Skeletal muscle tissue (tissue), 3 donors: ENCODE measurements at regions not wholly inside any gene's neighbourhood (a gene's known extent, or its start where the extent isn't known, plus 50 kb on each side); places are given as distances from the start of the nearest gene placed in this dataset.

Experiments
- H3K27ac ChIP-seq: one replicate; pipeline ENCODE4 v1.7.0; 2013; ENCODE audit warnings: mild to moderate bottlenecking, low read depth, low read length, inconsistent platforms
- H3K27me3 ChIP-seq, 3 donors: one replicate each; pipeline ENCODE4 v1.7.0; 2013; ENCODE audit warnings: low read length in 3 of 3; ENCODE audit not compliant: control insufficient read depth in 3 of 3, insufficient read depth in 3 of 3
- H3K36me3 ChIP-seq, 3 donors: one replicate each; pipeline ENCODE4 v1.7.0; 2013; ENCODE audit warnings: low read length in 3 of 3; ENCODE audit not compliant: control insufficient read depth in 3 of 3, insufficient read depth in 3 of 3
- H3K4me1 ChIP-seq, 3 donors: one replicate each; pipeline ENCODE4 v1.7.0; 2013; ENCODE audit warnings: low read length in 3 of 3, mild to moderate bottlenecking in 3 of 3; ENCODE audit not compliant: control insufficient read depth in 3 of 3, insufficient read depth in 3 of 3
- H3K4me3 ChIP-seq, 3 donors: one replicate each; pipeline ENCODE4 v1.7.0; 2013; ENCODE audit warnings: low read length in 3 of 3
- H3K9ac ChIP-seq, 3 donors: one replicate each; pipeline ENCODE4 v1.7.0; 2013; ENCODE audit warnings: low read length in 3 of 3, mild to moderate bottlenecking in 3 of 3, moderate library complexity in 2 of 3, low read depth in 1 of 3
- H3K9me3 ChIP-seq, 3 donors: one replicate each; pipeline ENCODE4 v1.7.0; 2013; ENCODE audit warnings: low read length in 3 of 3; ENCODE audit not compliant: control insufficient read depth in 3 of 3
- donor health status: Osteomylitis.

DNA sequence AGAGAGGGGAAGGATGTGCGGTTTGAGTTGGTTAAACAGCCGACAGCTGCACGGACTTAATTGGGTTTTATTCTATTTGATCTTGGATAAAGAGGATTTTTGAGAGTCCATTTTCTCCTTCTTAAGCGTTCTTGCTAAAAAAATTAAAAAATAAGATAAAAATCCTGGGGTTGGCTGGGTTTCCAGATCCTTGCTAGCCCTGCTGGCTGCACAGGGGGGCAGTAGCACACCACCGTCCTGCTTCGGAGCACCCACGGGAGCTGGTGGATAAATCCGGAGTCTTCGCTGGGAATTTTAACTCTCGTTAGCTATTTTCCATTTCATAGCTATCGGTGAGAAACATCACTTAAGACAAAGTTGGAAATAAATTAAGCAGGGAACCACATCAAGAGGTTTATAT, 792.0 kb downstream of the TYW1 start:
- Histone ChIP-seq H3K4me1 (no peaks in the 10 kb centered on the region), H3K9me3 (peaks cover 0 to 2% (median 0%) of the 10 kb centered on the region in 3 donors), H3K4me3 (no peak overlapping the region), H3K27ac (no peak overlapping the region), H3K36me3 (no peaks in the 10 kb centered on the region), H3K27me3 (peaks cover 6 to 21% (median 13%) of the 10 kb centered on the region in 3 donors), H3K9ac (no peak overlapping the region)

DNA sequence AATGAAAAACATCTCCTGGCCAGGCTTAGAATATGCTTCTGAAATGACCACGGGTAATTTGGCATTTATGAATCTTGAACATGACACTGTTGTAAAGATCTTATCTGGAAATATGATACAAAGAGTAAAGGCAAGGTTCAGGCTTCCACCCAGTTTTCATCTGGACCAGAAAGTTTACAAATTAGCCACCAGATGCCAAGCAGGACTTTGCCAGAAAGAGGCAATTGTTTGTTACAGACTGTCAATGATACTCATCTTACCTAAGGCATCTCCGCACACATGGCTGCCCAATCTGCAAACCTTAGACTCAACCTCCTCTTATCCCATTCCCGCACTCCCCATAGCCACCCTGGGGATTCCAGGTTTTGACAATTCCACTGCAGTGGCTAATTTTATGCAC, 795.3 kb downstream of the TYW1 start:
- Histone ChIP-seq H3K4me3 (no peak overlapping the region), H3K36me3 (no peaks in the 10 kb centered on the region), H3K27ac (no peak overlapping the region), H3K9me3 (no peaks in the 10 kb centered on the region), H3K9ac (no peak overlapping the region), H3K4me1 (no peaks in the 10 kb centered on the region), H3K27me3 (peaks cover 6 to 21% (median 13%) of the 10 kb centered on the region in 3 donors)

DNA sequence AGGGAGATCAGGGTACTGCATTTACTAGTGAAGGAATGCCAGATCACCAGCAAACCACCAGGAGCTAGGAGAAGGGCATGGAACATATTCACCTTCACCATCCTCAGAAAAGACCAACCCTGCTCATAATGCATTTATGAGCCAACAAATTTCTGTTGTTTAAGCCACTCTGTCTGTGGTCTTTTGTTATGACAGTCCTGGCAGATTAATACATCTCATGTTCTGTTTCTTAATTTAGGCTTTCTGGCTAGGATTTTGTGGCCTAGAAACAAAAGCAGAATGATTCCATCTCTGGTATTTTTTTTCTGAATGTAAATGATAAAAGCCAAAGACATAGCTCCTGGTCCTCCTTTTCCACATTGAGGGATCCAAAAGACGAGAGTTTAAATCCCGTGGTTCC, 797.9 kb downstream of the TYW1 start:
- Histone ChIP-seq H3K9ac (no peak overlapping the region), H3K27ac (no peak overlapping the region), H3K9me3 (no peaks in the 10 kb centered on the region), H3K27me3 (peaks cover 6 to 13% (median 8%) of the 10 kb centered on the region in 3 donors), H3K36me3 (no peaks in the 10 kb centered on the region), H3K4me3 (no peak overlapping the region), H3K4me1 (no peaks in the 10 kb centered on the region)

DNA sequence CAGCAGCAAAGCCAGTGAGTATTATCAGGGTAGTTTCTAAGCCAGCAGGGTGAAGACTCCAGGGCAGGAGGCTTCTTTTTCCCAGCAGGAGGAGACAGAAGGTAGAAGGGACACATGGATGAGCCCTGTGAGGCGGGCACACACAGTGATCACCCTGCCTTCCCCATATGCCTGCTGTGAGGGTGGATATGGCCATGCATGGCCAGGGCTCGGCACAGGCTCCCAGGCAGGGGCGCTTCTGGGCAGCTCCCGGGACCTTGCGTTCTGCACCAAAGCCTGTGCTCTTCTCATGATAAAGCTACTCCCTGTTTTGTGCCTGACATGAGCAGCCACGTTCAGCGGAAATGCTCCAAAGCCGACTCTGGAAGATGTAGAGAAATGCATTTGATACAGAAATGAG, 807.2 kb downstream of the TYW1 start:
- no peaks in the 10 kb centered on the region for H3K4me1 ChIP-seq
- no peaks in the 10 kb centered on the region for H3K36me3 ChIP-seq
- H3K9ac ChIP-seq, result no peak overlapping the region
- H3K27ac ChIP-seq, result no peak overlapping the region
- no peak overlapping the region for H3K4me3 ChIP-seq
- peaks cover 4 to 18% (median 8%) of the 10 kb centered on the region in 3 donors for H3K27me3 ChIP-seq
- H3K9me3 ChIP-seq, result no peaks in the 10 kb centered on the region

DNA sequence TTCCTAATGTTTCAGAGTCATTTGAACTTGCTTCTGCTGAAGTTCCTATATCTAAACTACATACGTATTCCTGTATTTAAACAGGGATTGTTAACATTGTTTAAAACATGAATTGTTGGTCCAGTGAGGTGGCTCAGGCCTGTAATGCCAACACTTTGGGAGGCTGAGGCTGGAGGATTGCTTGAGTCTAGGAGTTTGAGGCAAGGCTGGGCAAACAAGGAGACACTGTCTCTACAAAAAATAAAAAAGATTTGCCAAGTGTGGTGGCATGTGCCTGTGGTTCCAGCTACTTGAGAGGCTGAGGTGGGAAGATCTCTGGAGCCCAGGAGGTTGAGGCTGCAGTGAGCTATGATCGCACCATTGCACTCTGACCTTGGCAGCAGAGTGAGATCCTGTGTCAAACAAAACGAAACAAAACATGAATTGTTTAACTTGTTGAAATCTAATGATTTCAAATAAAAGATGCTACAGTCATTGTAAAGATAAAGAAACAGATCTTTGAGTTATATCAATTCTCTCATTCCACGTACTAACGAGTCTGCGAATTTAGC, 809.4 kb downstream of the TYW1 start:
- H3K27ac ChIP-seq, result no peak overlapping the region
- H3K27me3 ChIP-seq, result peaks cover 4 to 14% (median 8%) of the 10 kb centered on the region in 3 donors
- no peak overlapping the region for H3K4me3 ChIP-seq
- no peak overlapping the region for H3K9ac ChIP-seq
- H3K36me3 ChIP-seq, result no peaks in the 10 kb centered on the region
- H3K4me1 ChIP-seq, result no peaks in the 10 kb centered on the region
- H3K9me3 ChIP-seq, result peaks cover 0 to 2% (median 0%) of the 10 kb centered on the region in 3 donors

DNA sequence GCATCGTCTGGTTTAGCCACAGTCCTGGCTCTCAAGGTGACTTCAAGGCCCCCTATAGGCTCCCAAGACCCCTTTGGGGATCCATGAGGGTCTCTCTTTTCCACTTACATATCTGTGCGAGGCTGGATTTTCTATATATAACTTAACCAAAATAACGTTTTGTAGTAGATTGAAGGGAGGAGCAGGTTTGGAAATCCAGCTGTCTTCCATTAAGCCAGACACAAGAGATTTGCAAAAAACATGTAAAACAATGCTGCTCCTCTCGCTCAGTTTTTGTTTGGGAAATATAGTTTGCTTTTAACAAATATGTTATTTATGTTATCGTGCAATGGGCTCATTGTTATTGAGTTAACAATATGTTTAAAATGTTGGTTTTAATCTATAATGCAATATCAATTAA, 811.2 kb downstream of the TYW1 start:
- no peak overlapping the region for H3K27ac ChIP-seq
- H3K27me3 ChIP-seq, result peaks cover 4 to 11% (median 8%) of the 10 kb centered on the region in 3 donors
- no peaks in the 10 kb centered on the region for H3K4me1 ChIP-seq
- no peak overlapping the region for H3K9ac ChIP-seq
- no peaks in the 10 kb centered on the region for H3K36me3 ChIP-seq
- H3K9me3 ChIP-seq, result peaks cover 0 to 2% (median 0%) of the 10 kb centered on the region in 3 donors
- no peak overlapping the region for H3K4me3 ChIP-seq

DNA sequence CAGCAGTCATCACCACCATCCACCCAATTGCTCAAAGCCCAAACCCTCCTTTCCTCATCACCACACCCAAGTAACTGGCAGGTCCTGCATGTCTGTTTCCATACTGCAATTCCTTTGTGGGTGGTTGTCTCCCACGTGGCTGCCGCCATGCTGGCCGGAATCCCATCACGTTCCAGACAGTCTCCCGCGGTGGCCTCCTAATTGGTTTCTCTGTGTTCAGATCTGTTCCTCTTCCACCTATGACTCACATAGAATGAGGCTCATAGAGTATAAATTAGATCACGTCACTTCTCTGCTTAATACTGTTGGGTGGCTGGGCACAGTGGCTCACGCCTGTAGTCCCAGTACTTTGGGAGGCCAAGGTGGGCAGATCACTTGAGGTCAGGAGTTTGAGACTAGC, 813.0 kb downstream of the TYW1 start:
- Histone ChIP-seq H3K27me3 (peaks cover 0 to 7% (median 3%) of the 10 kb centered on the region in 3 donors), H3K9me3 (peaks cover 0 to 2% (median 0%) of the 10 kb centered on the region in 3 donors), H3K36me3 (no peaks in the 10 kb centered on the region), H3K27ac (no peak overlapping the region), H3K9ac (no peak overlapping the region), H3K4me1 (no peaks in the 10 kb centered on the region), H3K4me3 (no peak overlapping the region)

DNA sequence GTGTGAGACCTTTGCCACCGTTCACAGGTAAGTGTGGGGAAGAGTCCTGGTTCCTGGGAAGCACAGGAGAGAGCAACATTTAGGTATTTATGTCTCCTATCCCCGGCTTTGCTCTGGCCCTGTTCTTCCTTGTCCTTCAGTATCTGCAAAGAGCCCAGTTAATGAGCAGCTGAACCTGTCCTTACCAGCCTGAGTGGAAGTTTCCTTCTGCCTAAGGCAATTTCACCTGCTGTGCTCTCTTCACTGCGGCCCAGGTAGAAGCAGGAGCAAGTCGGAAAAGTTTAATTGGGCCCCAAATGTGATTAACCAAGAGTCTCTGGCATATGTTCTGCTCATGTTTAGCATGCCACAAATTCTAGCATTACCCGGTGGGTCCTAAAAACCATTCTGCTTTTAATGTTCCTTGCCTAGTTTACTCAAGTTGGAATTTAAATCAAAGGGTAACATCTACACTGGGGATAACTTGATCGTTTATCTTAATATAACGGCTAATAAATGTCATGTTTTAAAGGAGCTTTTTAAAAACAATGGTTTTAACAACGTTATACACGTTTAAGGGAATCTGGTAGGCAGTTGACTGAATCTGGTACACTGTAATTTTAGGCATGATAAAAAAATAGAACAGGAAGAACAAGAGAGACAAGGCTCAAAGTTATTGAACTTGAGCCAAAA, 817.1 kb downstream of the TYW1 start:
- Histone ChIP-seq H3K27me3 (peaks cover 0 to 2% (median 0%) of the 10 kb centered on the region in 3 donors), H3K9me3 (peaks cover 0 to 2% (median 0%) of the 10 kb centered on the region in 3 donors), H3K27ac (no peak overlapping the region), H3K4me1 (no peaks in the 10 kb centered on the region), H3K9ac (no peak overlapping the region), H3K4me3 (no peak overlapping the region), H3K36me3 (no peaks in the 10 kb centered on the region)

DNA sequence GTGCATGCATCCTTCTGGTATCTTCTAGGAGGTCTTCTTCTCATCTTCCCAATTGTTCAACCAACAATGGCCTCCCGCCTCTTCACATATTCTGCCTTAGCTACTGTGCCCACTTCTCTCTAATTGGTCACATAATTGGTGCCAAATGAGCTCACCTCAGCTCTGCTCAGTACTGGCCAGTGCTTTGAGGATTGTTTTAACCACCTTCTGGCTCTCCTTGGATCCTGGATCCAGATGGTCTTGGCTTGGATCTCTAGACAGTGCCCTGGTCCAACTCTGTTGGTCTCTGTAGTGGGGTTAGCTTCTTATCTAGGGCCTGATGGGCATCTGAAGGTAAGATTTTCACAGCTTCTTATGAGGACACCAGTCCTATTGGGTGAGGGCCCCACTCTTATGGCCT, 820.8 kb downstream of the TYW1 start:
- no peak overlapping the region for H3K9ac ChIP-seq
- no peak overlapping the region for H3K4me3 ChIP-seq
- H3K36me3 ChIP-seq, result no peaks in the 10 kb centered on the region
- no peak overlapping the region for H3K27ac ChIP-seq
- H3K27me3 ChIP-seq, result peaks cover 0 to 2% (median 0%) of the 10 kb centered on the region in 3 donors
- H3K9me3 ChIP-seq, result no peaks in the 10 kb centered on the region
- no peaks in the 10 kb centered on the region for H3K4me1 ChIP-seq

DNA sequence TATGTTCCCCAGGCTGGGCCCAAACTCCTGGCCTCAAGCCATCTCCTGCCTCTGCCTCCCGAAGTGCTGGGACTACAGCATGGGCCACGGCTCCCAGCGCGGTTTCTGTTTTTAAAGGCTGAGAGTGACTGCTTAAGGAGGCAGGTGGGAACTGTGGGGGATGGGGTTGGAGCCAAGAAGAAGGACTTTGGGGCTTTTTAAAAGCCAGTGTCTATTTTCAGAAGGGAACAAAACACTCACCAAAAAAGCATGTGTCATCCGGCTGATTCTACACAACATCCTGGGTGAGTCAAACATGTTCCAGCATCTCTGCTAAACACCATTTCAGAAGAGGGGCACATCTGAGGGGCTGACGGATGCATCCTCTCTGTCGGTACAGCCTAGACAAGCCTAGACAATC, 824.5 kb downstream of the TYW1 start:
- H3K4me1 ChIP-seq, result no peaks in the 10 kb centered on the region
- no peak overlapping the region for H3K4me3 ChIP-seq
- H3K9ac ChIP-seq, result no peak overlapping the region
- no peaks in the 10 kb centered on the region for H3K27me3 ChIP-seq
- no peak overlapping the region for H3K27ac ChIP-seq
- H3K36me3 ChIP-seq, result no peaks in the 10 kb centered on the region
- peaks cover 0 to 2% (median 0%) of the 10 kb centered on the region in 3 donors for H3K9me3 ChIP-seq
